ENCODE measurements at regions not wholly inside any gene's neighbourhood (a gene's known extent, or its start where the extent isn't known, plus 50 kb on each side); places are given as distances from the start of the nearest gene placed in this dataset.

GRCh38 chr5:42950116-42950455, 90.0 kb downstream of the ANXA2R start:
- TF ChIP-seq CTCF (conservative IDR thresholded peaks at IDR 0.05; ENCODE audit: low read depth, low read length) (no peak), EZH2 (IDR thresholded peaks at IDR 0.05; ENCODE audit: borderline replicate concordance, low read depth, low read length, poor library complexity, severe bottlenecking) (no peak)
